GM12878 (cell line): ENCODE measurements at regions not wholly inside any gene's neighbourhood (a gene's known extent, or its start where the extent isn't known, plus 50 kb on each side); places are given as distances from the start of the nearest gene placed in this dataset.

Experiments
- BHLHE40 ChIP-seq, 2 experiments: fragments of 450-650 bp in 1 of 2; IDR thresholded peaks; 2 replicates each; pipeline ENCODE4 v1.6.1; 2011 to 2017; ENCODE audit warnings: low read depth in 2 of 2, borderline replicate concordance in 1 of 2, improper control_type of control experiment in 1 of 2, low read length in 1 of 2, mild to moderate bottlenecking in 1 of 2
- CBX5 ChIP-seq: sonication (generic); IDR thresholded peaks from 2 replicates; pipeline ENCODE4 v1.6.1; 2016; ENCODE audit warnings: low read depth, moderate library complexity, mild to moderate bottlenecking, inconsistent platforms
- CHD1 ChIP-seq: IDR thresholded peaks from 2 replicates; pipeline ENCODE4 v1.6.1; 2012; ENCODE audit warnings: low read depth, low read length, improper control_type of control experiment
- CTCF ChIP-seq, 3 experiments: IDR thresholded peaks in 2 of 3; conservative IDR thresholded peaks in 1 of 3; 2 replicates each; pipeline ENCODE4 v1.5.1; 2011; ENCODE audit warnings: low read depth in 3 of 3, low read length in 3 of 3, mild to moderate bottlenecking in 3 of 3, control low read depth in 2 of 3, moderate library complexity in 2 of 3, inconsistent platforms in 1 of 3, mixed read lengths in 1 of 3; ENCODE audit not compliant: control insufficient read depth in 2 of 3, insufficient read depth in 1 of 3; ENCODE audit errors: extremely low read depth in 1 of 3
- HSF1 ChIP-seq: fragments of 150-350 bp; IDR thresholded peaks from 2 replicates; pipeline ENCODE4 v1.6.1; 2014; ENCODE audit warnings: mild to moderate bottlenecking, low read depth, low read length
- IKZF1 ChIP-seq: fragments of 450-650 bp; conservative IDR thresholded peaks from 2 replicates; pipeline ENCODE4 v1.6.1; 2017; ENCODE audit warnings: antibody characterized with exemption, mild to moderate bottlenecking
- NBN ChIP-seq: fragments of 450-650 bp; IDR thresholded peaks from 2 replicates; pipeline ENCODE4 v1.6.1; 2016
- POLR2A ChIP-seq: IDR thresholded peaks from 2 replicates; pipeline ENCODE4 v1.6.1; 2011; ENCODE audit warnings: low read depth, mild to moderate bottlenecking, low read length
- STAT1 ChIP-seq: fragments of 450-650 bp; conservative IDR thresholded peaks from 2 replicates; pipeline ENCODE4 v1.6.1; 2014; ENCODE audit warnings: antibody characterized with exemption, mild to moderate bottlenecking
- TF ChIP-seq, protein P1 (sequence below): fragments of 450-650 bp; IDR thresholded peaks from 2 replicates; pipeline ENCODE4 v1.6.1; 2017; ENCODE audit warnings: antibody characterized with exemption, mild to moderate bottlenecking, moderate library complexity

GRCh38 chr14:36013483-36013882 lies 163.0 kb downstream of the PTCSC3 start:
- TF ChIP-seq STAT1 (no peak), NBN (no peak), POLR2A (no peak), HSF1 (no peak), CBX5 (no peak), CTCF (IDR thresholded peaks at IDR 0.05 in 2 of 3, conservative IDR thresholded peaks at IDR 0.05 in 1 of 3; ENCODE audit: control insufficient read depth in 2 of 3, extremely low read depth in 1 of 3, insufficient read depth in 1 of 3, low read depth in 3 of 3, low read length in 3 of 3) (no peak), IKZF1 (no peak), CHD1 (no peak), BHLHE40 (IDR thresholded peaks at IDR 0.05; ENCODE audit: borderline replicate concordance in 1 of 2, low read depth in 2 of 2, low read length in 1 of 2) (no peak)
- TF ChIP-seq, protein P1, sequence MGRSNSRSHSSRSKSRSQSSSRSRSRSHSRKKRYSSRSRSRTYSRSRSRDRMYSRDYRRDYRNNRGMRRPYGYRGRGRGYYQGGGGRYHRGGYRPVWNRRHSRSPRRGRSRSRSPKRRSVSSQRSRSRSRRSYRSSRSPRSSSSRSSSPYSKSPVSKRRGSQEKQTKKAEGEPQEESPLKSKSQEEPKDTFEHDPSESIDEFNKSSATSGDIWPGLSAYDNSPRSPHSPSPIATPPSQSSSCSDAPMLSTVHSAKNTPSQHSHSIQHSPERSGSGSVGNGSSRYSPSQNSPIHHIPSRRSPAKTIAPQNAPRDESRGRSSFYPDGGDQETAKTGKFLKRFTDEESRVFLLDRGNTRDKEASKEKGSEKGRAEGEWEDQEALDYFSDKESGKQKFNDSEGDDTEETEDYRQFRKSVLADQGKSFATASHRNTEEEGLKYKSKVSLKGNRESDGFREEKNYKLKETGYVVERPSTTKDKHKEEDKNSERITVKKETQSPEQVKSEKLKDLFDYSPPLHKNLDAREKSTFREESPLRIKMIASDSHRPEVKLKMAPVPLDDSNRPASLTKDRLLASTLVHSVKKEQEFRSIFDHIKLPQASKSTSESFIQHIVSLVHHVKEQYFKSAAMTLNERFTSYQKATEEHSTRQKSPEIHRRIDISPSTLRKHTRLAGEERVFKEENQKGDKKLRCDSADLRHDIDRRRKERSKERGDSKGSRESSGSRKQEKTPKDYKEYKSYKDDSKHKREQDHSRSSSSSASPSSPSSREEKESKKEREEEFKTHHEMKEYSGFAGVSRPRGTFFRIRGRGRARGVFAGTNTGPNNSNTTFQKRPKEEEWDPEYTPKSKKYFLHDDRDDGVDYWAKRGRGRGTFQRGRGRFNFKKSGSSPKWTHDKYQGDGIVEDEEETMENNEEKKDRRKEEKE = no peak
